TTC549 (cell line): ENCODE measurements at regions not wholly inside any gene's neighbourhood (a gene's known extent, or its start where the extent isn't known, plus 50 kb on each side); places are given as distances from the start of the nearest gene placed in this dataset.

Experiments used
- FAIRE-seq: peaks from 2 replicates; lab custom pipeline; 2012; peaks lifted over from hg19 to GRCh38; lab: Jason Lieb, UNC

- FAIRE-seq: no peak
Observed at GRCh38 chr14:83314764-83315163, 1781.1 kb upstream of the SEL1L start.

- no peak for FAIRE-seq
Observed at GRCh38 chr14:83316356-83316755, 1782.7 kb upstream of the SEL1L start.

- FAIRE-seq: no peak
Observed at GRCh38 chr14:83320837-83321236, 1787.2 kb upstream of the SEL1L start.

- no peak for FAIRE-seq
Observed at GRCh38 chr14:83331513-83331912, 1797.9 kb upstream of the SEL1L start.

GRCh38 chr14:83342590-83342989 is 1808.9 kb upstream of the SEL1L start:
- FAIRE-seq: no peak

GRCh38 chr14:83347874-83348273 is 1814.2 kb upstream of the SEL1L start:
- no peak for FAIRE-seq

- FAIRE-seq: no peak
Observed at GRCh38 chr14:83355609-83356008, 1822.0 kb upstream of the SEL1L start.

GRCh38 chr14:83356080-83356479 is 1822.4 kb upstream of the SEL1L start:
- FAIRE-seq: no peak

GRCh38 chr14:83372271-83372670 is 1838.6 kb upstream of the SEL1L start:
- no peak for FAIRE-seq

GRCh38 chr14:83379436-83379835 is 1845.8 kb upstream of the SEL1L start:
- FAIRE-seq: no peak

- FAIRE-seq: no peak
Observed at GRCh38 chr14:83384253-83384652, 1850.6 kb upstream of the SEL1L start.

GRCh38 chr14:83395321-83395720 is 1861.7 kb upstream of the SEL1L start:
- no peak for FAIRE-seq

- FAIRE-seq: no peak
Observed at GRCh38 chr14:83416476-83416875, 1882.8 kb upstream of the SEL1L start.

- FAIRE-seq: no peak
Observed at GRCh38 chr14:83419420-83419819, 1885.8 kb upstream of the SEL1L start.

- no peak for FAIRE-seq
Observed at GRCh38 chr14:83421711-83422110, 1888.1 kb upstream of the SEL1L start.

GRCh38 chr14:83425138-83425537 is 1891.5 kb upstream of the SEL1L start:
- no peak for FAIRE-seq

- FAIRE-seq: no peak
Observed at GRCh38 chr14:83425706-83426105, 1892.1 kb upstream of the SEL1L start.

- FAIRE-seq: no peak
Observed at GRCh38 chr14:83433618-83434017, 1900.0 kb upstream of the SEL1L start.

- no peak for FAIRE-seq
Observed at GRCh38 chr14:83441801-83442200, 1908.1 kb upstream of the SEL1L start.

- FAIRE-seq: no peak
Observed at GRCh38 chr14:83455561-83455960, 1921.9 kb upstream of the SEL1L start.

GRCh38 chr14:83461521-83461920 is 1927.9 kb upstream of the SEL1L start:
- FAIRE-seq: no peak

GRCh38 chr14:83462759-83463158 is 1929.1 kb upstream of the SEL1L start:
- FAIRE-seq: no peak

GRCh38 chr14:83463500-83464098 is 1929.9 kb upstream of the SEL1L start:
- FAIRE-seq: no peak

GRCh38 chr14:83467811-83468210 is 1934.2 kb upstream of the SEL1L start:
- no peak for FAIRE-seq

- FAIRE-seq: no peak
Observed at GRCh38 chr14:83470466-83470865, 1936.8 kb upstream of the SEL1L start.
